ENCODE measurements at regions not wholly inside any gene's neighbourhood (a gene's known extent, or its start where the extent isn't known, plus 50 kb on each side); places are given as distances from the start of the nearest gene placed in this dataset.
A peak's percentile ranks its signal among the peaks of the same experiment; 100 is the strongest.

GRCh38 chr2:217456016-217456415 lies 546.8 kb downstream of the TNS1 start:
- H3K36me3 Mint-ChIP-seq (ENCODE audit: low read depth): no peaks in the 10 kb centered on the region
- no peak overlapping the region for H3K4me3 Mint-ChIP-seq
- H3K4me1 Mint-ChIP-seq (ENCODE audit: low read depth): no peaks in the 10 kb centered on the region
- no peak overlapping the region for H3K27ac Mint-ChIP-seq
- no peak for DNase-seq (ENCODE audit: low spot score)
- peaks cover 8% of the 10 kb centered on the region for H3K9me3 Mint-ChIP-seq
- H3K27me3 Mint-ChIP-seq (ENCODE audit: low read depth): no peaks in the 10 kb centered on the region

- no peaks in the 10 kb centered on the region for H3K4me1 Mint-ChIP-seq (ENCODE audit: low read depth)
- H3K9me3 Mint-ChIP-seq: peaks cover 8% of the 10 kb centered on the region
- DNase-seq (ENCODE audit: low spot score): no peak
- H3K27ac Mint-ChIP-seq: no peak overlapping the region
- H3K36me3 Mint-ChIP-seq (ENCODE audit: low read depth): no peaks in the 10 kb centered on the region
- no peaks in the 10 kb centered on the region for H3K27me3 Mint-ChIP-seq (ENCODE audit: low read depth)
- H3K4me3 Mint-ChIP-seq: no peak overlapping the region
Measured at GRCh38 chr2:217452928-217453327, 549.9 kb downstream of the TNS1 start.

- Mint-ChIP-seq H3K9me3 (no peaks in the 10 kb centered on the region), H3K4me3 (no peak overlapping the region), H3K4me1 (ENCODE audit: low read depth) (no peaks in the 10 kb centered on the region), H3K27me3 (ENCODE audit: low read depth) (no peaks in the 10 kb centered on the region), H3K27ac (no peak overlapping the region), H3K36me3 (ENCODE audit: low read depth) (no peaks in the 10 kb centered on the region)
- no peak for DNase-seq (ENCODE audit: low spot score)
Measured at GRCh38 chr2:217451666-217452065, 551.1 kb downstream of the TNS1 start.

- Mint-ChIP-seq H3K36me3 (ENCODE audit: low read depth) (no peaks in the 10 kb centered on the region), H3K27ac (no peak overlapping the region), H3K27me3 (ENCODE audit: low read depth) (no peaks in the 10 kb centered on the region), H3K4me1 (ENCODE audit: low read depth) (no peaks in the 10 kb centered on the region), H3K9me3 (no peaks in the 10 kb centered on the region), H3K4me3 (no peak overlapping the region)
- DNase-seq (ENCODE audit: low spot score): no peak
Measured at GRCh38 chr2:217449444-217449843, 553.4 kb downstream of the TNS1 start.

- no peaks in the 10 kb centered on the region for H3K27me3 Mint-ChIP-seq (ENCODE audit: low read depth)
Measured at GRCh38 chr2:217448860-217449259, 553.9 kb downstream of the TNS1 start.

GRCh38 chr2:217445723-217446122 lies 557.1 kb downstream of the TNS1 start:
- Mint-ChIP-seq H3K27ac (no peak overlapping the region), H3K9me3 (no peaks in the 10 kb centered on the region), H3K27me3 (ENCODE audit: low read depth) (no peaks in the 10 kb centered on the region), H3K4me1 (ENCODE audit: low read depth) (no peaks in the 10 kb centered on the region), H3K4me3 (no peak overlapping the region), H3K36me3 (ENCODE audit: low read depth) (no peaks in the 10 kb centered on the region)
- DNase-seq (ENCODE audit: low spot score): no peak

More at GRCh38 chr2:217448860-217449259, 553.9 kb downstream of the TNS1 start:
- H3K4me1 Mint-ChIP-seq (ENCODE audit: low read depth): no peaks in the 10 kb centered on the region
- H3K27ac Mint-ChIP-seq: no peak overlapping the region
- H3K36me3 Mint-ChIP-seq (ENCODE audit: low read depth): no peaks in the 10 kb centered on the region
- no peak overlapping the region for H3K4me3 Mint-ChIP-seq
- no peak for DNase-seq (ENCODE audit: low spot score)
- H3K9me3 Mint-ChIP-seq: no peaks in the 10 kb centered on the region

- Mint-ChIP-seq H3K27ac (no peak overlapping the region), H3K27me3 (ENCODE audit: low read depth) (no peaks in the 10 kb centered on the region), H3K4me1 (ENCODE audit: low read depth) (no peaks in the 10 kb centered on the region), H3K36me3 (ENCODE audit: low read depth) (no peaks in the 10 kb centered on the region), H3K9me3 (no peaks in the 10 kb centered on the region), H3K4me3 (no peak overlapping the region)
- DNase-seq (ENCODE audit: low spot score): no peak
Measured at GRCh38 chr2:217444932-217445331, 557.9 kb downstream of the TNS1 start.

- H3K27ac Mint-ChIP-seq: no peak overlapping the region
- H3K4me3 Mint-ChIP-seq: no peak overlapping the region
- no peaks in the 10 kb centered on the region for H3K4me1 Mint-ChIP-seq (ENCODE audit: low read depth)
- DNase-seq (ENCODE audit: low spot score): no peak
- no peaks in the 10 kb centered on the region for H3K27me3 Mint-ChIP-seq (ENCODE audit: low read depth)
- no peaks in the 10 kb centered on the region for H3K36me3 Mint-ChIP-seq (ENCODE audit: low read depth)
- no peaks in the 10 kb centered on the region for H3K9me3 Mint-ChIP-seq
Measured at GRCh38 chr2:217444509-217444908, 558.3 kb downstream of the TNS1 start.

- H3K9me3 Mint-ChIP-seq: no peaks in the 10 kb centered on the region
- no peak overlapping the region for H3K4me3 Mint-ChIP-seq
- no peak overlapping the region for H3K27ac Mint-ChIP-seq
- H3K36me3 Mint-ChIP-seq (ENCODE audit: low read depth): no peaks in the 10 kb centered on the region
- no peak for DNase-seq (ENCODE audit: low spot score)
- H3K4me1 Mint-ChIP-seq (ENCODE audit: low read depth): no peaks in the 10 kb centered on the region
- no peaks in the 10 kb centered on the region for H3K27me3 Mint-ChIP-seq (ENCODE audit: low read depth)
Measured at GRCh38 chr2:217443601-217444000, 559.2 kb downstream of the TNS1 start.

- Mint-ChIP-seq H3K4me1 (ENCODE audit: low read depth) (no peaks in the 10 kb centered on the region), H3K27me3 (ENCODE audit: low read depth) (no peaks in the 10 kb centered on the region), H3K27ac (no peak overlapping the region), H3K9me3 (no peaks in the 10 kb centered on the region), H3K4me3 (no peak overlapping the region), H3K36me3 (ENCODE audit: low read depth) (no peaks in the 10 kb centered on the region)
- DNase-seq (ENCODE audit: low spot score): no peak
Measured at GRCh38 chr2:217440000-217440399, 562.8 kb downstream of the TNS1 start.

- DNase-seq (ENCODE audit: low spot score): no peak
- Mint-ChIP-seq H3K27ac (no peak overlapping the region), H3K36me3 (ENCODE audit: low read depth) (no peaks in the 10 kb centered on the region), H3K27me3 (ENCODE audit: low read depth) (no peaks in the 10 kb centered on the region), H3K4me1 (ENCODE audit: low read depth) (peaks cover 2% of the 10 kb centered on the region), H3K4me3 (no peak overlapping the region), H3K9me3 (no peaks in the 10 kb centered on the region)
Measured at GRCh38 chr2:217438821-217439220, 564.0 kb downstream of the TNS1 start.

- Mint-ChIP-seq H3K4me1 (ENCODE audit: low read depth) (peaks cover 7% of the 10 kb centered on the region), H3K27ac (no peak overlapping the region), H3K36me3 (ENCODE audit: low read depth) (no peaks in the 10 kb centered on the region), H3K4me3 (no peak overlapping the region), H3K9me3 (no peaks in the 10 kb centered on the region), H3K27me3 (ENCODE audit: low read depth) (no peaks in the 10 kb centered on the region)
- DNase-seq (ENCODE audit: low spot score): no peak
Measured at GRCh38 chr2:217438136-217438535, 564.7 kb downstream of the TNS1 start.

- no peaks in the 10 kb centered on the region for H3K9me3 Mint-ChIP-seq
- no peaks in the 10 kb centered on the region for H3K27me3 Mint-ChIP-seq (ENCODE audit: low read depth)
- H3K4me3 Mint-ChIP-seq: no peak overlapping the region
- DNase-seq (ENCODE audit: low spot score): no peak
- no peaks in the 10 kb centered on the region for H3K36me3 Mint-ChIP-seq (ENCODE audit: low read depth)
- H3K4me1 Mint-ChIP-seq (ENCODE audit: low read depth): peaks cover 7% of the 10 kb centered on the region
- H3K27ac Mint-ChIP-seq: no peak overlapping the region
Measured at GRCh38 chr2:217437290-217437870, 565.4 kb downstream of the TNS1 start.

- Mint-ChIP-seq H3K9me3 (no peaks in the 10 kb centered on the region), H3K27me3 (ENCODE audit: low read depth) (no peaks in the 10 kb centered on the region), H3K4me3 (no peak overlapping the region), H3K27ac (no peak overlapping the region), H3K4me1 (ENCODE audit: low read depth) (peaks cover 7% of the 10 kb centered on the region), H3K36me3 (ENCODE audit: low read depth) (no peaks in the 10 kb centered on the region)
- DNase-seq (ENCODE audit: low spot score): no peak
Measured at GRCh38 chr2:217436386-217436785, 566.4 kb downstream of the TNS1 start.

- Mint-ChIP-seq H3K27ac (no peak overlapping the region), H3K9me3 (no peaks in the 10 kb centered on the region), H3K4me1 (ENCODE audit: low read depth) (peaks cover 7% of the 10 kb centered on the region), H3K36me3 (ENCODE audit: low read depth) (no peaks in the 10 kb centered on the region), H3K4me3 (no peak overlapping the region), H3K27me3 (ENCODE audit: low read depth) (no peaks in the 10 kb centered on the region)
- DNase-seq (ENCODE audit: low spot score): peak; percentile 10
Measured at GRCh38 chr2:217434180-217434975, 568.4 kb downstream of the TNS1 start.
